IMR-90 (cell line): ENCODE measurements at regions not wholly inside any gene's neighbourhood (a gene's known extent, or its start where the extent isn't known, plus 50 kb on each side); places are given as distances from the start of the nearest gene placed in this dataset.

Experiments
- CEBPB ChIP-seq: IDR thresholded peaks from 2 replicates; pipeline ENCODE4 v1.6.1; 2012; ENCODE audit warnings: low read depth, low read length, improper control_type of control experiment
- MAZ ChIP-seq: IDR thresholded peaks from 2 replicates; pipeline ENCODE4 v1.6.1; 2012; ENCODE audit warnings: low read depth, mild to moderate bottlenecking, low read length, improper control_type of control experiment, moderate library complexity, borderline replicate concordance
- RFX5 ChIP-seq: IDR thresholded peaks from 2 replicates; pipeline ENCODE4 v1.8.0; 2012; ENCODE audit warnings: low read depth, mild to moderate bottlenecking, low read length, moderate library complexity
- TF ChIP-seq, protein P1 (sequence below): conservative IDR thresholded peaks from 2 replicates; pipeline ENCODE4 v1.5.1; 2012; ENCODE audit warnings: mild to moderate bottlenecking, low read depth, low read length, improper control_type of control experiment

GRCh38 chr18:5060543-5060942, 136.5 kb downstream of the AKAIN1 start:
- TF ChIP-seq RFX5 (no peak), CEBPB (no peak), MAZ (no peak)
- TF ChIP-seq, protein P1, sequence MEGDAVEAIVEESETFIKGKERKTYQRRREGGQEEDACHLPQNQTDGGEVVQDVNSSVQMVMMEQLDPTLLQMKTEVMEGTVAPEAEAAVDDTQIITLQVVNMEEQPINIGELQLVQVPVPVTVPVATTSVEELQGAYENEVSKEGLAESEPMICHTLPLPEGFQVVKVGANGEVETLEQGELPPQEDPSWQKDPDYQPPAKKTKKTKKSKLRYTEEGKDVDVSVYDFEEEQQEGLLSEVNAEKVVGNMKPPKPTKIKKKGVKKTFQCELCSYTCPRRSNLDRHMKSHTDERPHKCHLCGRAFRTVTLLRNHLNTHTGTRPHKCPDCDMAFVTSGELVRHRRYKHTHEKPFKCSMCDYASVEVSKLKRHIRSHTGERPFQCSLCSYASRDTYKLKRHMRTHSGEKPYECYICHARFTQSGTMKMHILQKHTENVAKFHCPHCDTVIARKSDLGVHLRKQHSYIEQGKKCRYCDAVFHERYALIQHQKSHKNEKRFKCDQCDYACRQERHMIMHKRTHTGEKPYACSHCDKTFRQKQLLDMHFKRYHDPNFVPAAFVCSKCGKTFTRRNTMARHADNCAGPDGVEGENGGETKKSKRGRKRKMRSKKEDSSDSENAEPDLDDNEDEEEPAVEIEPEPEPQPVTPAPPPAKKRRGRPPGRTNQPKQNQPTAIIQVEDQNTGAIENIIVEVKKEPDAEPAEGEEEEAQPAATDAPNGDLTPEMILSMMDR, result no peak
